HG03469 (cell line): ENCODE measurements at regions not wholly inside any gene's neighbourhood (a gene's known extent, or its start where the extent isn't known, plus 50 kb on each side); places are given as distances from the start of the nearest gene placed in this dataset.

Experiments used
- ATAC-seq: cut with Tn5 transposase; IDR thresholded peaks from one replicate; pipeline ENCODE4 v1.9.1; 2021; ENCODE audit warnings: mild to moderate bottlenecking, moderate library complexity, moderate number of reproducible peaks; ENCODE audit not compliant: unreplicated experiment

GRCh38 chr7:114755856-114756255, 166.0 kb upstream of the MDFIC start:
- no peak for ATAC-seq

- ATAC-seq = no peak
These were observed 163.2 kb upstream of the MDFIC start for GRCh38 chr7:114758661-114759227.

GRCh38 chr7:114759347-114760062, 162.4 kb upstream of the MDFIC start:
- ATAC-seq = no peak

GRCh38 chr7:114760477-114760876, 161.4 kb upstream of the MDFIC start:
- no peak for ATAC-seq

GRCh38 chr7:114761973-114762372, 159.9 kb upstream of the MDFIC start:
- ATAC-seq = no peak

GRCh38 chr7:114765331-114766040, 156.4 kb upstream of the MDFIC start:
- no peak for ATAC-seq

- no peak for ATAC-seq
These were observed 155.9 kb upstream of the MDFIC start for GRCh38 chr7:114766041-114766356.

- no peak for ATAC-seq
These were observed 144.6 kb upstream of the MDFIC start for GRCh38 chr7:114777288-114777687.

- ATAC-seq = no peak
These were observed 138.4 kb upstream of the MDFIC start for GRCh38 chr7:114783508-114783907.

GRCh38 chr7:114784177-114784576, 137.7 kb upstream of the MDFIC start:
- no peak for ATAC-seq

- ATAC-seq = no peak
These were observed 137.1 kb upstream of the MDFIC start for GRCh38 chr7:114784746-114785145.

GRCh38 chr7:114785496-114785895, 136.4 kb upstream of the MDFIC start:
- no peak for ATAC-seq

GRCh38 chr7:114786455-114786854, 135.4 kb upstream of the MDFIC start:
- ATAC-seq = no peak

- ATAC-seq = no peak
These were observed 134.3 kb upstream of the MDFIC start for GRCh38 chr7:114787556-114787955.

GRCh38 chr7:114788706-114789105, 133.2 kb upstream of the MDFIC start:
- no peak for ATAC-seq

- ATAC-seq = no peak
These were observed 132.7 kb upstream of the MDFIC start for GRCh38 chr7:114789161-114789560.

GRCh38 chr7:114789871-114790311, 132.0 kb upstream of the MDFIC start:
- no peak for ATAC-seq

- no peak for ATAC-seq
These were observed 131.4 kb upstream of the MDFIC start for GRCh38 chr7:114790521-114790920.

GRCh38 chr7:114791771-114792170, 130.1 kb upstream of the MDFIC start:
- no peak for ATAC-seq

- no peak for ATAC-seq
These were observed 128.6 kb upstream of the MDFIC start for GRCh38 chr7:114793155-114793845.

- ATAC-seq = no peak
These were observed 126.4 kb upstream of the MDFIC start for GRCh38 chr7:114795475-114795874.

- no peak for ATAC-seq
These were observed 122.3 kb upstream of the MDFIC start for GRCh38 chr7:114799628-114800028.
